ENCODE measurements at regions not wholly inside any gene's neighbourhood (a gene's known extent, or its start where the extent isn't known, plus 50 kb on each side); places are given as distances from the start of the nearest gene placed in this dataset.

DNA sequence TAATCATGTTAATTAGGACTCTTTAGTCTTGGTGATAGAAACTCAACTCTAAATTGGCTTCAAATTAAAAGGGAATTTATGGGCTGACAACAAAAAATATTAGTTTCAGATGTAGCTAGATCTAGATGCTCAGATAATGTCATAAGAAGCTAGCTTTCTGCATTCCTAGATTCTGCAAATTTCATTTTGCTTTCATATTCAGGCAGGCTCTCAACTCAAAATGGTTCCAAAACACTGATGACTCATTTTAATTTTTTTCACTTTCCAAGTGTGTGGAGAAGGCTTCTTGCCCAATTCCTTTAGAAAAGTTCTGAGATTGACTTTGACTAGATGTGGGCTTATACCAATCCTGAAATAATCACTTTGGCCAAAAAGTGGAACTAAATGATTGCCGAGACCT lies 236.7 kb upstream of the GOT2 start:
- Histone ChIP-seq H3K4me1 (ENCODE audit: control insufficient read depth in 1 of 2, insufficient read depth in 2 of 2, low read length in 2 of 2) (no peaks in the 10 kb centered on the region), H3K27ac (ENCODE audit: low read depth, low read length) (no peak overlapping the region), H3K4me3 (ENCODE audit: low read depth in 1 of 2, low read length in 2 of 2) (no peak overlapping the region), H3K9me3 (ENCODE audit: control insufficient read depth in 1 of 2, low read length in 2 of 2) (peaks cover 2 to 4% of the 10 kb centered on the region in 2 donors), H3K9ac (ENCODE audit: low read depth in 1 of 2, low read length in 2 of 2) (no peak overlapping the region), H3K36me3 (ENCODE audit: control insufficient read depth in 1 of 2, insufficient read depth in 2 of 2, low read length in 2 of 2) (no peaks in the 10 kb centered on the region), H3K27me3 (ENCODE audit: control insufficient read depth in 1 of 2, insufficient read depth in 2 of 2, low read length in 2 of 2) (no peaks in the 10 kb centered on the region)

GRCh38 chr16:58963479-58963878 lies 229.4 kb upstream of the GOT2 start:
- no peaks in the 10 kb centered on the region for H3K36me3 ChIP-seq (ENCODE audit: control insufficient read depth in 1 of 2, insufficient read depth in 2 of 2, low read length in 2 of 2)
- H3K4me3 ChIP-seq (ENCODE audit: low read depth in 1 of 2, low read length in 2 of 2) = no peak overlapping the region
- H3K27me3 ChIP-seq (ENCODE audit: control insufficient read depth in 1 of 2, insufficient read depth in 2 of 2, low read length in 2 of 2) = no peaks in the 10 kb centered on the region
- H3K9me3 ChIP-seq (ENCODE audit: control insufficient read depth in 1 of 2, low read length in 2 of 2) = no peaks in the 10 kb centered on the region
- no peak overlapping the region for H3K9ac ChIP-seq (ENCODE audit: low read depth in 1 of 2, low read length in 2 of 2)
- no peaks in the 10 kb centered on the region for H3K4me1 ChIP-seq (ENCODE audit: control insufficient read depth in 1 of 2, insufficient read depth in 2 of 2, low read length in 2 of 2)
- no peak overlapping the region for H3K27ac ChIP-seq (ENCODE audit: low read depth, low read length)

DNA sequence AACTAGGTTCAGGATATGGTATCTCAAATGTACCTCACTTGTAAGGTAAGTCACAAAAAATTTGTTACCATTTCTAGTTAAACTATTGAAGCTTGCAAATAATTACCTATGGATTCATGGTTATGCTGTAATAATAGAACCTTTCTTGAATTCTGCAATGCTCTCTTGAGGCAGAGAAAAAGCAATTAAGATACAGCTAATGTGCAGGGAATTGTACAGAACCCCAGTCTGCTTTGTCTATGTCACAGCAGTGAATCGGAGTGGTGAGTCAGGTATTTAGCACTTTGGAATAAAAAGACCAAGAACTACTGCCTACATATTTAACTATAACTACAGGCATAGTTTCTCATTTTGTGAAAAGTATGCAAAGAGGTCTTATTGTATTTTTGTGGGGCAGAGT lies 228.7 kb upstream of the GOT2 start:
- H3K27me3 ChIP-seq (ENCODE audit: control insufficient read depth in 1 of 2, insufficient read depth in 2 of 2, low read length in 2 of 2) = no peaks in the 10 kb centered on the region
- no peaks in the 10 kb centered on the region for H3K36me3 ChIP-seq (ENCODE audit: control insufficient read depth in 1 of 2, insufficient read depth in 2 of 2, low read length in 2 of 2)
- H3K9ac ChIP-seq (ENCODE audit: low read depth in 1 of 2, low read length in 2 of 2) = no peak overlapping the region
- no peaks in the 10 kb centered on the region for H3K9me3 ChIP-seq (ENCODE audit: control insufficient read depth in 1 of 2, low read length in 2 of 2)
- H3K4me1 ChIP-seq (ENCODE audit: control insufficient read depth in 1 of 2, insufficient read depth in 2 of 2, low read length in 2 of 2) = no peaks in the 10 kb centered on the region
- H3K27ac ChIP-seq (ENCODE audit: low read depth, low read length) = no peak overlapping the region
- no peak overlapping the region for H3K4me3 ChIP-seq (ENCODE audit: low read depth in 1 of 2, low read length in 2 of 2)

- no peak overlapping the region for H3K4me3 ChIP-seq (ENCODE audit: low read depth in 1 of 2, low read length in 2 of 2)
- no peaks in the 10 kb centered on the region for H3K27me3 ChIP-seq (ENCODE audit: control insufficient read depth in 1 of 2, insufficient read depth in 2 of 2, low read length in 2 of 2)
- no peaks in the 10 kb centered on the region for H3K36me3 ChIP-seq (ENCODE audit: control insufficient read depth in 1 of 2, insufficient read depth in 2 of 2, low read length in 2 of 2)
- no peaks in the 10 kb centered on the region for H3K4me1 ChIP-seq (ENCODE audit: control insufficient read depth in 1 of 2, insufficient read depth in 2 of 2, low read length in 2 of 2)
- H3K9me3 ChIP-seq (ENCODE audit: control insufficient read depth in 1 of 2, low read length in 2 of 2) = no peaks in the 10 kb centered on the region
- no peak overlapping the region for H3K9ac ChIP-seq (ENCODE audit: low read depth in 1 of 2, low read length in 2 of 2)
- H3K27ac ChIP-seq (ENCODE audit: low read depth, low read length) = no peak overlapping the region
These were observed 226.4 kb upstream of the GOT2 start for GRCh38 chr16:58960484-58960883.

GRCh38 chr16:58960034-58960433 lies 225.9 kb upstream of the GOT2 start:
- no peak overlapping the region for H3K4me3 ChIP-seq (ENCODE audit: low read depth in 1 of 2, low read length in 2 of 2)

GRCh38 chr16:58958749-58959148 lies 224.6 kb upstream of the GOT2 start:
- Histone ChIP-seq H3K9me3 (ENCODE audit: control insufficient read depth in 1 of 2, low read length in 2 of 2) (no peaks in the 10 kb centered on the region), H3K9ac (ENCODE audit: low read depth in 1 of 2, low read length in 2 of 2) (no peak overlapping the region), H3K27me3 (ENCODE audit: control insufficient read depth in 1 of 2, insufficient read depth in 2 of 2, low read length in 2 of 2) (no peaks in the 10 kb centered on the region), H3K4me3 (ENCODE audit: low read depth in 1 of 2, low read length in 2 of 2) (no peak overlapping the region), H3K4me1 (ENCODE audit: control insufficient read depth in 1 of 2, insufficient read depth in 2 of 2, low read length in 2 of 2) (no peaks in the 10 kb centered on the region), H3K27ac (ENCODE audit: low read depth, low read length) (no peak overlapping the region), H3K36me3 (ENCODE audit: control insufficient read depth in 1 of 2, insufficient read depth in 2 of 2, low read length in 2 of 2) (no peaks in the 10 kb centered on the region)

More at GRCh38 chr16:58960034-58960433, 225.9 kb upstream of the GOT2 start:
- no peaks in the 10 kb centered on the region for H3K9me3 ChIP-seq (ENCODE audit: control insufficient read depth in 1 of 2, low read length in 2 of 2)
- H3K36me3 ChIP-seq (ENCODE audit: control insufficient read depth in 1 of 2, insufficient read depth in 2 of 2, low read length in 2 of 2) = no peaks in the 10 kb centered on the region
- no peak overlapping the region for H3K27ac ChIP-seq (ENCODE audit: low read depth, low read length)
- no peaks in the 10 kb centered on the region for H3K4me1 ChIP-seq (ENCODE audit: control insufficient read depth in 1 of 2, insufficient read depth in 2 of 2, low read length in 2 of 2)
- H3K27me3 ChIP-seq (ENCODE audit: control insufficient read depth in 1 of 2, insufficient read depth in 2 of 2, low read length in 2 of 2) = no peaks in the 10 kb centered on the region
- no peak overlapping the region for H3K9ac ChIP-seq (ENCODE audit: low read depth in 1 of 2, low read length in 2 of 2)

DNA sequence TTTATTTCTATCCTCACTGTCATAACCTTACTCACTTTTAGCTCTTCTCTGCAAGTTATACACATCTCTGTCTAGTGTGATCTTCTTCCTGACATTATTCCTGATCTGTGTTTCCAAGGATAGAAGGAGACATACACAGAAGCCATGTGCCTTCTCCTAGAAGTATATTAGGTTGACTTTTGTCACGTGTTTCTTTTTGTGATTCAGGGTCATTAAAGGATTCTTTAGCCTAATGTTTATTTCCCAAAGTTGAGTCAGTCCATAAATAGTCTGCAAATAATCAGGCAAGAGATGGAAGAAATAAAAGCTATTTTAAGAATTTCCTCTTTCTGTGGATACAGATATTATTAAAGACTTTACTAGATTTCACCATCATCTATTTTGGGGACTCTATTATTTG lies 214.1 kb upstream of the GOT2 start:
- H3K27me3 ChIP-seq (ENCODE audit: control insufficient read depth in 1 of 2, insufficient read depth in 2 of 2, low read length in 2 of 2) = no peaks in the 10 kb centered on the region
- no peak overlapping the region for H3K4me3 ChIP-seq (ENCODE audit: low read depth in 1 of 2, low read length in 2 of 2)
- H3K9ac ChIP-seq (ENCODE audit: low read depth in 1 of 2, low read length in 2 of 2) = no peak overlapping the region
- no peak overlapping the region for H3K27ac ChIP-seq (ENCODE audit: low read depth, low read length)
- no peaks in the 10 kb centered on the region for H3K36me3 ChIP-seq (ENCODE audit: control insufficient read depth in 1 of 2, insufficient read depth in 2 of 2, low read length in 2 of 2)
- H3K4me1 ChIP-seq (ENCODE audit: control insufficient read depth in 1 of 2, insufficient read depth in 2 of 2, low read length in 2 of 2) = no peaks in the 10 kb centered on the region
- H3K9me3 ChIP-seq (ENCODE audit: control insufficient read depth in 1 of 2, low read length in 2 of 2) = peaks cover 0 to 12% of the 10 kb centered on the region in 2 donors

DNA sequence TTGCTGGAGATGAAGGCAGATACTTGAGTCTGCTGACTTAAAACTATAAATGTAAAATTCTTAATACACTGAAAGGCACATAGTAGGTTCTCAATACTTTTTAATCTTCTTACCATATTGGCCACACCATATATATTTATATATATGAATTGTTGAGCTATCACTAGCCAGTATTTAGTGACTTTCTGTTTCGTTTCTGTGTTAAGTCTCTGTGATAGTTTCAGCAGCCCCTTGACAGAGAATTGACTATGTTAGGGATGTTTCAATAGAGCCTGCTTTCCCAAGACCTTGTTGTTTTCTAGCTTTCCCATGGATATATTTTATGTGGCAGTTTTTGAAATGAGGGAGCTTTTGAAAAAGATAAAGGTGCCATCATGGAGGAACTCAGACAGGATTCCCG lies 206.5 kb upstream of the GOT2 start:
- Histone ChIP-seq H3K36me3 (ENCODE audit: control insufficient read depth in 1 of 2, insufficient read depth in 2 of 2, low read length in 2 of 2) (no peaks in the 10 kb centered on the region), H3K9me3 (ENCODE audit: control insufficient read depth in 1 of 2, low read length in 2 of 2) (peaks cover 0 to 3% of the 10 kb centered on the region in 2 donors), H3K4me1 (ENCODE audit: control insufficient read depth in 1 of 2, insufficient read depth in 2 of 2, low read length in 2 of 2) (no peaks in the 10 kb centered on the region), H3K4me3 (ENCODE audit: low read depth in 1 of 2, low read length in 2 of 2) (no peak overlapping the region), H3K27me3 (ENCODE audit: control insufficient read depth in 1 of 2, insufficient read depth in 2 of 2, low read length in 2 of 2) (no peaks in the 10 kb centered on the region), H3K9ac (ENCODE audit: low read depth in 1 of 2, low read length in 2 of 2) (no peak overlapping the region), H3K27ac (ENCODE audit: low read depth, low read length) (no peak overlapping the region)

GRCh38 chr16:58938811-58939210 lies 204.7 kb upstream of the GOT2 start:
- Histone ChIP-seq H3K4me3 (ENCODE audit: low read depth in 1 of 2, low read length in 2 of 2) (no peak overlapping the region), H3K4me1 (ENCODE audit: control insufficient read depth in 1 of 2, insufficient read depth in 2 of 2, low read length in 2 of 2) (no peaks in the 10 kb centered on the region), H3K9ac (ENCODE audit: low read depth in 1 of 2, low read length in 2 of 2) (no peak overlapping the region), H3K36me3 (ENCODE audit: control insufficient read depth in 1 of 2, insufficient read depth in 2 of 2, low read length in 2 of 2) (no peaks in the 10 kb centered on the region), H3K27me3 (ENCODE audit: control insufficient read depth in 1 of 2, insufficient read depth in 2 of 2, low read length in 2 of 2) (no peaks in the 10 kb centered on the region), H3K27ac (ENCODE audit: low read depth, low read length) (no peak overlapping the region), H3K9me3 (ENCODE audit: control insufficient read depth in 1 of 2, low read length in 2 of 2) (peaks cover 0 to 3% of the 10 kb centered on the region in 2 donors)

- Histone ChIP-seq H3K4me3 (ENCODE audit: low read depth in 1 of 2, low read length in 2 of 2) (no peak overlapping the region), H3K36me3 (ENCODE audit: control insufficient read depth in 1 of 2, insufficient read depth in 2 of 2, low read length in 2 of 2) (no peaks in the 10 kb centered on the region), H3K27ac (ENCODE audit: low read depth, low read length) (no peak overlapping the region), H3K9ac (ENCODE audit: low read depth in 1 of 2, low read length in 2 of 2) (no peak overlapping the region), H3K27me3 (ENCODE audit: control insufficient read depth in 1 of 2, insufficient read depth in 2 of 2, low read length in 2 of 2) (no peaks in the 10 kb centered on the region), H3K4me1 (ENCODE audit: control insufficient read depth in 1 of 2, insufficient read depth in 2 of 2, low read length in 2 of 2) (no peaks in the 10 kb centered on the region), H3K9me3 (ENCODE audit: control insufficient read depth in 1 of 2, low read length in 2 of 2) (peaks cover 0 to 9% of the 10 kb centered on the region in 2 donors)
These were observed 203.5 kb upstream of the GOT2 start for GRCh38 chr16:58937661-58938060.

DNA sequence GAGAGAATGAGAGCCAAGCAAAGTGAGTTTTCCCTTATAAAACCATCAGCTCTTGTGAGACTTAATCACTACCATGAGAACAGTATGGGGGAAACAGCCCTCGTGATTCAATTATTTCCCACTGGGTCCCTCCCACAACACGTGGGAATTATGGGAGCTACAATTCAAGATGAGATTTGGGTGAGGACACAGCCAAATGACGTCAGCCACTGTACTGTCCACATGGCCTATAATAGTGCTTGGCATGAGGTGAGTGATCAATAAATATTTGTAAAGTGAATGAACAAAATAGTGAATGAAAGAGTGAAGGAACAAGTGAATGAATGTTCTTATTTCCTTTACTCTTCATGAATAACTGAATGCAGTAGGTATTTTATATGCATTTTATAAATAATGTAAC lies 199.1 kb upstream of the GOT2 start:
- Histone ChIP-seq H3K27me3 (ENCODE audit: control insufficient read depth in 1 of 2, insufficient read depth in 2 of 2, low read length in 2 of 2) (no peaks in the 10 kb centered on the region), H3K9ac (ENCODE audit: low read depth in 1 of 2, low read length in 2 of 2) (no peak overlapping the region), H3K4me1 (ENCODE audit: control insufficient read depth in 1 of 2, insufficient read depth in 2 of 2, low read length in 2 of 2) (no peaks in the 10 kb centered on the region), H3K9me3 (ENCODE audit: control insufficient read depth in 1 of 2, low read length in 2 of 2) (peaks cover 0 to 9% of the 10 kb centered on the region in 2 donors), H3K4me3 (ENCODE audit: low read depth in 1 of 2, low read length in 2 of 2) (no peak overlapping the region), H3K36me3 (ENCODE audit: control insufficient read depth in 1 of 2, insufficient read depth in 2 of 2, low read length in 2 of 2) (no peaks in the 10 kb centered on the region), H3K27ac (ENCODE audit: low read depth, low read length) (no peak overlapping the region)

Measured in duodenal mucosa (tissue), 2 donors.